Esophagus muscularis mucosa (tissue), 4 donors: ENCODE measurements at regions not wholly inside any gene's neighbourhood (a gene's known extent, or its start where the extent isn't known, plus 50 kb on each side); places are given as distances from the start of the nearest gene placed in this dataset.

Experiments used
- DNase-seq: peaks from one replicate; pipeline ENCODE4 v3.0.0-alpha.2; 2017; ENCODE audit errors: extremely low spot score
- H3K27ac ChIP-seq, 4 donors: fragments of 200-600 bp; sonication (generic); replicated peaks in 1 of 4; 1 replicate in 3 of 4; 2 replicates in 1 of 4; pipeline ENCODE4 v1.5.1; 2016 to 2019; ENCODE audit warnings: mild to moderate bottlenecking in 1 of 4
- H3K27me3 ChIP-seq, 4 donors: fragments of 200-600 bp; sonication (generic); one replicate each; pipeline versions ENCODE4 v1.5.1 to v1.6.0; 2016 to 2019
- H3K36me3 ChIP-seq, 4 donors: fragments of 200-600 bp; sonication (generic); one replicate each; pipeline ENCODE4 v1.5.1; 2016 to 2019
- H3K4me1 ChIP-seq, 4 donors: fragments of 200-600 bp; sonication (generic); one replicate each; pipeline ENCODE4 v1.5.1; 2016 to 2019
- H3K4me3 ChIP-seq, 4 donors: fragments of 200-600 bp; sonication (generic); 1 replicate in 2 of 4; 2 replicates in 2 of 4; pipeline ENCODE4 v1.5.1; 2016 to 2019; ENCODE audit warnings: mild to moderate bottlenecking in 4 of 4, moderate library complexity in 1 of 4
- H3K9me3 ChIP-seq, 4 donors: fragments of 200-600 bp; sonication (generic); 1 replicate in 3 of 4; 2 replicates in 1 of 4; pipeline ENCODE4 v1.5.1; 2016 to 2019
- CTCF ChIP-seq, 3 experiments: fragments of 200-600 bp in 2 of 3; fragments of 450-650 bp in 1 of 3; sonication (generic) in 2 of 3; IDR thresholded peaks; one replicate each; pipeline ENCODE4 v1.5.1; 2017 to 2019; ENCODE audit warnings: antibody characterized with exemption in 3 of 3, mild to moderate bottlenecking in 2 of 3, moderate library complexity in 1 of 3
- EP300 ChIP-seq: sonication (generic); formaldehyde crosslinking; IDR thresholded peaks from one replicate; pipeline ENCODE4 v1.6.1; 2017; ENCODE audit warnings: antibody characterized with exemption
- POLR2A ChIP-seq: fragments of 450-650 bp; IDR thresholded peaks from one replicate; pipeline ENCODE4 v1.6.1; 2017; ENCODE audit warnings: antibody characterized with exemption, moderate library complexity, mild to moderate bottlenecking, low read depth
- POLR2AphosphoS5 ChIP-seq, 2 donors: sonication (generic); formaldehyde crosslinking; IDR thresholded peaks; one replicate each; pipeline ENCODE4 v1.6.1; 2017; ENCODE audit warnings: antibody characterized with exemption in 2 of 2
- WGBS: methylation state at CpG from one replicate; pipeline ENCODE4 v1.1.5; 2018; 5-methylcytosine and 5-hydroxymethylcytosine counted together
- intact Hi-C: fragments of 100-400 bp; cut with DNase I; formaldehyde crosslinking; loops from one replicate; pipeline ENCODE4 v1.15.1; 2023

GRCh38 chr5:142259758-142260157 lies 65.1 kb downstream of the SPRY4 start:
- WGBS: 95% methylated on average over 3 of the region's 3 CpGs
- H3K27me3 ChIP-seq: no peaks in the 10 kb centered on the region
- intact Hi-C loops: no loop called here
- H3K27ac ChIP-seq: no peak overlapping the region
- peaks cover 0 to 5% (median 0%) of the 10 kb centered on the region in 4 donors for H3K9me3 ChIP-seq
- TF ChIP-seq CTCF (IDR thresholded peaks at IDR 0.05) (no peak), POLR2A (no peak), POLR2AphosphoS5 (IDR thresholded peaks at IDR 0.05) (no peak), EP300 (no peak)
- no peaks in the 10 kb centered on the region for H3K36me3 ChIP-seq
- no peak for DNase-seq
- no peak overlapping the region for H3K4me3 ChIP-seq
- H3K4me1 ChIP-seq: no peaks in the 10 kb centered on the region

GRCh38 chr5:142255831-142256230 lies 69.0 kb downstream of the SPRY4 start:
- no peak for DNase-seq
- Histone ChIP-seq H3K27ac (no peak overlapping the region), H3K9me3 (peaks cover 0 to 5% (median 0%) of the 10 kb centered on the region in 4 donors), H3K4me3 (no peak overlapping the region), H3K27me3 (no peaks in the 10 kb centered on the region), H3K4me1 (no peaks in the 10 kb centered on the region), H3K36me3 (no peaks in the 10 kb centered on the region)
- intact Hi-C loops: no loop called here
- 100% methylated on average over 1 of the region's 1 CpG for WGBS
- TF ChIP-seq POLR2AphosphoS5 (IDR thresholded peaks at IDR 0.05) (no peak), CTCF (IDR thresholded peaks at IDR 0.05) (no peak), POLR2A (no peak)

- Histone ChIP-seq H3K27me3 (no peaks in the 10 kb centered on the region), H3K9me3 (peaks cover 0 to 5% (median 0%) of the 10 kb centered on the region in 4 donors), H3K36me3 (no peaks in the 10 kb centered on the region), H3K4me1 (no peaks in the 10 kb centered on the region), H3K4me3 (no peak overlapping the region), H3K27ac (no peak overlapping the region)
- WGBS: 84% methylated on average over 3 of the region's 3 CpGs
- no peak for DNase-seq
- intact Hi-C loops: no loop called here
- TF ChIP-seq CTCF (IDR thresholded peaks at IDR 0.05): no peak
- TF ChIP-seq EP300: no peak
- no peak for TF ChIP-seq POLR2AphosphoS5 (IDR thresholded peaks at IDR 0.05)
- TF ChIP-seq POLR2A: no peak
Observed at GRCh38 chr5:142254431-142254830, 70.4 kb downstream of the SPRY4 start.

GRCh38 chr5:142253938-142254337 lies 70.9 kb downstream of the SPRY4 start:
- Histone ChIP-seq H3K36me3 (no peaks in the 10 kb centered on the region), H3K4me1 (peaks cover 0 to 4% (median 4%) of the 10 kb centered on the region in 4 donors), H3K27ac (no peak overlapping the region), H3K27me3 (no peaks in the 10 kb centered on the region), H3K9me3 (peaks cover 0 to 5% (median 0%) of the 10 kb centered on the region in 4 donors), H3K4me3 (no peak overlapping the region)
- WGBS: 87% methylated on average over 10 of the region's 10 CpGs
- TF ChIP-seq POLR2A (no peak), EP300 (no peak), POLR2AphosphoS5 (IDR thresholded peaks at IDR 0.05) (no peak), CTCF (IDR thresholded peaks at IDR 0.05) (no peak)
- intact Hi-C loops: no loop called here
- no peak for DNase-seq

GRCh38 chr5:142250119-142250518 lies 74.7 kb downstream of the SPRY4 start:
- H3K9me3 ChIP-seq: no peaks in the 10 kb centered on the region
- H3K4me1 ChIP-seq: peaks cover 10 to 22% (median 21%) of the 10 kb centered on the region in 4 donors
- H3K4me3 ChIP-seq: no peak overlapping the region
- no peak for DNase-seq
- no peaks in the 10 kb centered on the region for H3K36me3 ChIP-seq
- TF ChIP-seq POLR2A: no peak
- TF ChIP-seq CTCF (IDR thresholded peaks at IDR 0.05): no peak
- no peak for TF ChIP-seq POLR2AphosphoS5 (IDR thresholded peaks at IDR 0.05)
- TF ChIP-seq EP300: no peak
- no peaks in the 10 kb centered on the region for H3K27me3 ChIP-seq
- intact Hi-C loops: no loop called here
- no peak overlapping the region for H3K27ac ChIP-seq
